ENCODE measurements at regions not wholly inside any gene's neighbourhood (a gene's known extent, or its start where the extent isn't known, plus 50 kb on each side); places are given as distances from the start of the nearest gene placed in this dataset.

GRCh38 chr3:176789281-176789705 is 408.0 kb downstream of the TBL1XR1 start:
- no peak for DNase-seq

- DNase-seq, result no peak
These were observed 409.8 kb downstream of the TBL1XR1 start for GRCh38 chr3:176787506-176787905.

- no peak for DNase-seq
These were observed 412.1 kb downstream of the TBL1XR1 start for GRCh38 chr3:176785171-176785570.

- DNase-seq, result no peak
These were observed 416.5 kb downstream of the TBL1XR1 start for GRCh38 chr3:176780766-176781165.

GRCh38 chr3:176776622-176777175 is 420.6 kb downstream of the TBL1XR1 start:
- DNase-seq, result no peak

- no peak for DNase-seq
These were observed 427.6 kb downstream of the TBL1XR1 start for GRCh38 chr3:176769547-176770190.

GRCh38 chr3:176767385-176767784 is 429.9 kb downstream of the TBL1XR1 start:
- DNase-seq, result no peak

GRCh38 chr3:176766862-176767261 is 430.4 kb downstream of the TBL1XR1 start:
- DNase-seq, result no peak

GRCh38 chr3:176765382-176765900 is 431.8 kb downstream of the TBL1XR1 start:
- DNase-seq, result no peak

GRCh38 chr3:176759815-176760506 is 437.3 kb downstream of the TBL1XR1 start:
- no peak for DNase-seq

GRCh38 chr3:176757429-176757828 is 439.9 kb downstream of the TBL1XR1 start:
- DNase-seq, result no peak

- no peak for DNase-seq
These were observed 441.3 kb downstream of the TBL1XR1 start for GRCh38 chr3:176755977-176756376.

- DNase-seq, result no peak
These were observed 441.7 kb downstream of the TBL1XR1 start for GRCh38 chr3:176755552-176755951.

GRCh38 chr3:176741664-176742047 is 455.6 kb downstream of the TBL1XR1 start:
- no peak for DNase-seq

- DNase-seq, result no peak
These were observed 456.2 kb downstream of the TBL1XR1 start for GRCh38 chr3:176740906-176741663.

- no peak for DNase-seq
These were observed 458.1 kb downstream of the TBL1XR1 start for GRCh38 chr3:176739159-176739558.

GRCh38 chr3:176737480-176738110 is 459.7 kb downstream of the TBL1XR1 start:
- peak; percentile 29 for DNase-seq

- DNase-seq, result no peak
These were observed 463.1 kb downstream of the TBL1XR1 start for GRCh38 chr3:176734146-176734545.

- no peak for DNase-seq
These were observed 472.9 kb downstream of the TBL1XR1 start for GRCh38 chr3:176724394-176724759.

- DNase-seq, result no peak
These were observed 473.4 kb downstream of the TBL1XR1 start for GRCh38 chr3:176723758-176724393.

GRCh38 chr3:176714034-176714433 is 483.2 kb downstream of the TBL1XR1 start:
- DNase-seq, result no peak

GRCh38 chr3:176712191-176712590 is 485.1 kb downstream of the TBL1XR1 start:
- DNase-seq, result no peak
